ENCODE measurements at regions not wholly inside any gene's neighbourhood (a gene's known extent, or its start where the extent isn't known, plus 50 kb on each side); places are given as distances from the start of the nearest gene placed in this dataset.

DNA sequence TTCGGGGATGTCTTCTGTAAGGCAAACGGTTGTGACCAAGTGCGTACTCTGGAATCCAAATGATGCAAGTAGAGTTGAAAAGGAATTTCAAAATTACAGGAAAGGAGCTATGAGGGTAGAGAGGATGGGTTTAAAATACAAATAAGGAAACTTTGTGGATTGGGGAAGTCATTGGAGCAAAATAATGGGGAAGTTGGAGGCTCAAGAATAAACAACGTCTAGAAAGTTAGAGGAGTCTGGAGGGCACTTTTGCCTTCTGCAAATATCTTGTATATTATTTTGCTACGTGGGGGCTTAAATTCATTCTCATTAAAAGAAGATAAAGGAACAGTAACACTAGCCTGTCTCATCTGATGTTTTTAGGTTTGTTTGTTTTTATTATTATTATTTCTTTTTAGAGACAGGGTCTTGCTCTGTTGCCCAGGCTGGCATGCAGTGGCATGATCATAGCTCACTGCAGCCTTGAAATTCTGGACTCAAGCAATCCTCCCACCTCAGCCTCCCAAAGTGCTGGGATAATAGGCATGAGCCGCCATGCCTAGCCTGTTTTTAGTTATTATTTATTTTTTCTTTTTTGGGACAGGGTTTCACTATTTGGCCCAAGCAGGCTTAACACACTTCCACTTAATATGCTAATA lies 55.0 kb upstream of the TNFAIP3 start:
- H3K79me1 ChIP-seq (ENCODE audit: low read depth, low read length), result no peaks in the 10 kb centered on the region
- no peaks in the 10 kb centered on the region for H3K9me3 ChIP-seq (ENCODE audit: insufficient read depth in 2 of 2, low read depth in 1 of 2, low read length in 1 of 2)
- H2BK20ac ChIP-seq (ENCODE audit: low read length), result no peak overlapping the region
- POLR2A ChIA-PET (ENCODE audit: partially characterized antibody), result no interaction called here
- H4K5ac ChIP-seq (ENCODE audit: insufficient read length, low read depth, low read length), result no peak overlapping the region
- H4K20me1 ChIP-seq (replicated peaks in 1 of 2; ENCODE audit: control insufficient read depth in 1 of 2, insufficient read depth in 2 of 2, low read length in 2 of 2), result no peaks in the 10 kb centered on the region
- H4K91ac ChIP-seq (replicated peaks; ENCODE audit: insufficient read length, low read length), result no peak overlapping the region
- H3K9ac ChIP-seq (replicated peaks in 1 of 4; ENCODE audit: extremely low read depth in 1 of 4, low read depth in 3 of 4, low read length in 3 of 4), result no peak overlapping the region
- no peak overlapping the region for H3K56ac ChIP-seq (replicated peaks; ENCODE audit: insufficient read length, low read depth, low read length)
- CTCF ChIA-PET (ENCODE audit: partially characterized antibody), result interaction anchor here (0.6 to 3.7 kb wide), 6 partner anchors 8 to 479 kb away, joined by 3 to 30 read pairs (median 4); no protein-coding TSS in a partner anchor
- no peak overlapping the region for H2BK12ac ChIP-seq (ENCODE audit: low read depth, low read length)
- DNase-seq (ENCODE audit: low read depth in 1 of 2, low spot score in 2 of 2) (no peak), FAIRE-seq (no peak)
- no peak overlapping the region for H2BK15ac ChIP-seq (ENCODE audit: low read length)
- H3K79me2 ChIP-seq (ENCODE audit: control insufficient read depth in 1 of 2, insufficient read depth in 2 of 2, low read length in 2 of 2), result no peaks in the 10 kb centered on the region
- H2AK5ac ChIP-seq (ENCODE audit: low read depth, low read length), result no peak overlapping the region
- no peak overlapping the region for H3K18ac ChIP-seq (ENCODE audit: extremely low read depth, low read length)
- H3K14ac ChIP-seq (ENCODE audit: insufficient read length), result no peak overlapping the region
- no peaks in the 10 kb centered on the region for H3K36me3 ChIP-seq (ENCODE audit: control insufficient read depth in 2 of 4, insufficient read depth in 4 of 4, low read length in 3 of 4)
- no peak overlapping the region for H3K4ac ChIP-seq (replicated peaks; ENCODE audit: insufficient read length, low read depth, low read length)
- H4K8ac ChIP-seq (ENCODE audit: extremely low read depth, insufficient read depth, low read length), result no peak overlapping the region
- H3K4me3 ChIP-seq (ENCODE audit: extremely low read depth in 1 of 4, insufficient read depth in 2 of 4, low read depth in 3 of 4, low read length in 4 of 4), result no peak overlapping the region
- no peak overlapping the region for H2AFZ ChIP-seq (ENCODE audit: low read length)
- peaks cover 0 to 3% (median 0%) of the 10 kb centered on the region in 4 experiments; a peak in 1 of 7 replicates for H3K4me1 ChIP-seq (replicated peaks in 1 of 4; ENCODE audit: control insufficient read depth in 3 of 4, insufficient read depth in 4 of 4, low read length in 3 of 4)
- no peak overlapping the region for H3K27ac ChIP-seq (ENCODE audit: low read depth, low read length)
- H3K23me2 ChIP-seq (ENCODE audit: low read depth, low read length), result no peaks in the 10 kb centered on the region
- WGBS, 2 experiments (ENCODE audit: extremely low coverage in 1 of 2, insufficient coverage in 1 of 2, insufficient read length in 1 of 2, insufficient replicate concordance in 2 of 2, low coverage in 1 of 2, low lambda C conversion rate in 2 of 2, missing lambda C conversion rate in 1 of 2), result 89% methylated on average over 6 of the region's 6 CpGs; no CpG with 5 or more reads in 1 of the 2 experiments
- H2BK120ac ChIP-seq (replicated peaks; ENCODE audit: low read depth, low read length), result no peak overlapping the region
- no peak overlapping the region for H3K4me2 ChIP-seq (ENCODE audit: insufficient read depth in 1 of 2, low read depth in 2 of 2, low read length in 2 of 2)
- no peak overlapping the region for H3K23ac ChIP-seq (ENCODE audit: insufficient read length)
- H2BK5ac ChIP-seq (ENCODE audit: low read depth, low read length), result no peak overlapping the region
- no peaks in the 10 kb centered on the region for H3K27me3 ChIP-seq (replicated peaks in 1 of 4; ENCODE audit: control insufficient read depth in 3 of 4, extremely low read depth in 1 of 4, insufficient read depth in 3 of 4, low read length in 3 of 4)
- no peak for TF ChIP-seq CHD1 (IDR thresholded peaks at IDR 0.05; ENCODE audit: low read depth, low read length)
- TF ChIP-seq SIN3A (conservative IDR thresholded peaks at IDR 0.05 in 1 of 2, IDR thresholded peaks at IDR 0.05 in 1 of 2; ENCODE audit: low read depth in 1 of 2, low read length in 2 of 2), result no peak
- no peak for TF ChIP-seq BACH1 (IDR thresholded peaks at IDR 0.05; ENCODE audit: low read length)
- TF ChIP-seq, protein P1, sequence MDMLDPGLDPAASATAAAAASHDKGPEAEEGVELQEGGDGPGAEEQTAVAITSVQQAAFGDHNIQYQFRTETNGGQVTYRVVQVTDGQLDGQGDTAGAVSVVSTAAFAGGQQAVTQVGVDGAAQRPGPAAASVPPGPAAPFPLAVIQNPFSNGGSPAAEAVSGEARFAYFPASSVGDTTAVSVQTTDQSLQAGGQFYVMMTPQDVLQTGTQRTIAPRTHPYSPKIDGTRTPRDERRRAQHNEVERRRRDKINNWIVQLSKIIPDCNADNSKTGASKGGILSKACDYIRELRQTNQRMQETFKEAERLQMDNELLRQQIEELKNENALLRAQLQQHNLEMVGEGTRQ (IDR thresholded peaks at IDR 0.05; ENCODE audit: low read length), result no peak
- TF ChIP-seq CBX5 (IDR thresholded peaks at IDR 0.05; ENCODE audit: low read depth, low read length), result no peak
- no peak for TF ChIP-seq CEBPB (IDR thresholded peaks at IDR 0.05; ENCODE audit: low read depth, low read length)
- no peak for TF ChIP-seq TAF1 (IDR thresholded peaks at IDR 0.05; ENCODE audit: low read depth, low read length)
- TF ChIP-seq SP1 (IDR thresholded peaks at IDR 0.05; ENCODE audit: low read depth, low read length), result no peak
- no peak for TF ChIP-seq HDAC2 (IDR thresholded peaks at IDR 0.05; ENCODE audit: borderline replicate concordance in 1 of 2, low read depth in 2 of 2, low read length in 2 of 2)
- no peak for TF ChIP-seq ZNF274 (IDR thresholded peaks at IDR 0.05; ENCODE audit: borderline replicate concordance, extremely low read depth, low read length)
- no peak for TF ChIP-seq SAP30 (IDR thresholded peaks at IDR 0.05; ENCODE audit: insufficient read depth, insufficient replicate concordance, low read length)
- TF ChIP-seq YY1 (IDR thresholded peaks at IDR 0.05; ENCODE audit: low read depth, low read length), result no peak
- no peak for TF ChIP-seq POLR2A (IDR thresholded peaks at IDR 0.05; ENCODE audit: control extremely low read depth in 1 of 2, low read depth in 2 of 2, low read length in 2 of 2)
- no peak for TF ChIP-seq POU5F1 (IDR thresholded peaks at IDR 0.05; ENCODE audit: low read depth, low read length)

All from H1 (cell line).